ENCODE measurements at regions not wholly inside any gene's neighbourhood (a gene's known extent, or its start where the extent isn't known, plus 50 kb on each side); places are given as distances from the start of the nearest gene placed in this dataset.

DNA sequence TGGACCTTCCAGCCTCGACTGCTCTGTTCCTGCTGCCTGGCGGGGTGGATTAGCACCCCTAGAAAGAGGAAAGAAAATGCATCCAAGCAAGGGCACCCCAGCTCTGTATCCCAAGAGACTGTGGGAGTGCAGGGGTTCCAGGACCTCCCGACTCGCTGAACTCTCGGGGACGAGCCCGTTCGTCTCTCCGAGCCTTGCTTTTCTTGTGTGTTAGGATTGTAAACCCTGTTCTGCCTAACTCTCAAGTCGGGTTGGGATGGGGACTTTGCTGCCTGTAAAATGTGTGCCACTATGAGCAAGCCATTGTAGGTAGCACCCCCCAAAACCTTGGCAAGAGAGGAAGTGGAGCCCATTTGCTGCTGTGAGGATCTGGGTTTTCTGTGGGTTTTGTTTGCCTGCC, 73.2 kb upstream of the VRK1 start:
- H3K4me3 ChIP-seq (ENCODE audit: low read length): no peak overlapping the region
- H3K36me3 ChIP-seq (ENCODE audit: control insufficient read depth, insufficient read depth, low read length): no peaks in the 10 kb centered on the region
- no peaks in the 10 kb centered on the region for H3K4me1 ChIP-seq (ENCODE audit: control insufficient read depth, insufficient read depth, low read length)
- no peaks in the 10 kb centered on the region for H3K9me3 ChIP-seq (ENCODE audit: control insufficient read depth, low read length)
- H3K9ac ChIP-seq (ENCODE audit: low read length): no peak overlapping the region
- H3K27me3 ChIP-seq (ENCODE audit: control insufficient read depth, insufficient read depth, low read length): peaks cover 8% of the 10 kb centered on the region

DNA sequence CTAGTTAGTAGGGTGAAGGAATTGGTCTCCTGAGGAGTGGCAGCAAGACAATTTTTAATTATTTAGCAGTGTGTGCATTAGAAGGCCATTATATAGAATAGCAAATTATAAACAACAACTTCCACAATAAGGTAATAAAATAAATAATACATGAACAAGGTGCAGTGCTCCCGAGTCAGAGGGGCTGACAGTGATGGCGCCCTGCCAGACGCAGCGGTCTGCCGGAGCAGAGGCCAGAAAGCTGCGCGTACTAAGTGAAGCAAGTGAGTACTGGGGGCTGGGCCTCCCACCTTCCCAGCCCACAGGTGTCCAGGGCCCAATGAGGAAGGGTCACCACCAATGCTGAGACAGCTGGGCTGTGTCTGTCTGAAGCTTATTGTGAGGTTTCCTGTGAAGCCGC, 72.0 kb upstream of the VRK1 start:
- H3K9me3 ChIP-seq (ENCODE audit: control insufficient read depth, low read length): no peaks in the 10 kb centered on the region
- H3K27me3 ChIP-seq (ENCODE audit: control insufficient read depth, insufficient read depth, low read length): peaks cover 8% of the 10 kb centered on the region
- H3K4me1 ChIP-seq (ENCODE audit: control insufficient read depth, insufficient read depth, low read length): no peaks in the 10 kb centered on the region
- no peak overlapping the region for H3K4me3 ChIP-seq (ENCODE audit: low read length)
- no peaks in the 10 kb centered on the region for H3K36me3 ChIP-seq (ENCODE audit: control insufficient read depth, insufficient read depth, low read length)
- no peak overlapping the region for H3K9ac ChIP-seq (ENCODE audit: low read length)

DNA sequence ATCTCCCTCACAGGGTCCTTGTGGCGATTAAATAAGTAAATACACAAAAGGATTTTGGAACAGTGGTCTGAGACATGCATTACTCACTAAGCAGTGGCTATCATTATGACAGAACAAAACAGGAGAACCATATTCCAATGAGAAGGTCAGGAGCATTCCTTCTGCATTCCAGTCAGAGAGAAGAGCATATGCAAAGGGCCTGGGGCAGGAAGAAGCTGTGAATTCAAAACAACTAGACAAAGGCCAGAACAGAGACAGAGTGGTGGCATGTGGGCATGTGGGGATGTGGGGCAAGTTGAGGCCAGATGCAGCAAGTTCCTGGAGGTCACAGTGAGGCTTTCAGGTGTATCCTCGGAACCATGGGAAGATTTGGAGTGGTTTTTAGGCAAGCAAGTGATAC, 70.1 kb upstream of the VRK1 start:
- H3K4me1 ChIP-seq (ENCODE audit: control insufficient read depth, insufficient read depth, low read length): no peaks in the 10 kb centered on the region
- H3K4me3 ChIP-seq (ENCODE audit: low read length): no peak overlapping the region

DNA sequence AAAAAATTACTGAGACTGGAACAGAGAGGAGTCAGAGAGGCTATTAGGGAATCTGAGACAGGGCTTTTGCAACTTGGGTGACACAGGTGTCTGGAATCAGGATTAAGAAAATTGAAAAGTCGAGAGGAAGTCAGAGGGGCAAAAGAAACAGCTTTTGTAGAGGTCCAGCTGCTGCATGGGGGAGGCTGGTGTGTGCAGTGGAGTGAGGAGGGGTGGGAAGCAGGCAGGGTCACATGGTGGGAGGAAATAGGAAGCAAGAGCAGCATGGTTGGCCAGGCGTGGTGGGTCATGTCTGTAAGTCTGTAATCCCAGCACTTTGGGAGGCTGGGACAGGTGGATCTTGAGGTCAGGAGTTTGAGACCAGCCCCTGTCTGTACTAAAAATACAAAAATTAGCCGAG, 69.7 kb upstream of the VRK1 start:
- H3K9me3 ChIP-seq (ENCODE audit: control insufficient read depth, low read length): no peaks in the 10 kb centered on the region
- no peaks in the 10 kb centered on the region for H3K36me3 ChIP-seq (ENCODE audit: control insufficient read depth, insufficient read depth, low read length)
- no peak overlapping the region for H3K4me3 ChIP-seq (ENCODE audit: low read length)
- no peaks in the 10 kb centered on the region for H3K4me1 ChIP-seq (ENCODE audit: control insufficient read depth, insufficient read depth, low read length)
- peaks cover 4% of the 10 kb centered on the region for H3K27me3 ChIP-seq (ENCODE audit: control insufficient read depth, insufficient read depth, low read length)
- no peak overlapping the region for H3K9ac ChIP-seq (ENCODE audit: low read length)

More for the DNA sequence above, 70.1 kb upstream of the VRK1 start:
- Histone ChIP-seq H3K27me3 (ENCODE audit: control insufficient read depth, insufficient read depth, low read length) (peaks cover 4% of the 10 kb centered on the region), H3K9ac (ENCODE audit: low read length) (no peak overlapping the region), H3K36me3 (ENCODE audit: control insufficient read depth, insufficient read depth, low read length) (no peaks in the 10 kb centered on the region), H3K9me3 (ENCODE audit: control insufficient read depth, low read length) (no peaks in the 10 kb centered on the region)

DNA sequence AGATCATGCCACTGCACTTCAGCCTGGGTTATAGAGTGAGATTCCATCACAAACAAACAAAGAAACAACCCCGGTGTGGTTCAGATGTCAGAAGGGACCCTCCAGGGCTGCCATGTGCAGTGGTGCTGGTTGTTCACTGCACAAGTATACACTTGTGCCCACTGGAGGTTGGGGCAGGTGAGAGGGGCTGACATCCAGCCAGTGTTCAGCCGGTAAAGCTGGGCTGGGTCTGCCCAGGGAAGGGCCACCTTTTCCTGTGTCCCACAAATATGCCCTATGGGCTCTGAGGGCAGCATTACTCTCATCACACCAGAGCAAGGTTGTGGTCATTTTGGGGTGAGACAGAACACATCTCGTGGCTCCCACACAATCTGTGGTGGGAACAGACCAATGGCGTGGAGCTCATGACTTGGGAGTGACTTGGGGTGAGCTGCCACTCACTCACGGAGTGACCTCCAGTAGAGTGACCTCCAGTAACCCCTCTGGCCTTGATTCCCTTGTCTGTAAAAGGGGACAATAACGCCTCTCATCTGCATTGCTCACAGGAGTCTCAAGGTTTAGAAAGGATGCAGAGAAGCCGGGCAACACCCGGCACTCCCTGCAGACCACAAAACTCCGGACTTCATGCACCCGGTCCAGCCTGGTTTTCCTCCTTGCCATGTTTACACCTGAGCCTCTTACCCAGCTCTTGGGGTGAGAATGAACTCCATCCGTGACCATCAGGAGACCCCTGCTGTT, 69.0 kb upstream of the VRK1 start:
- no peaks in the 10 kb centered on the region for H3K9me3 ChIP-seq (ENCODE audit: control insufficient read depth, low read length)
- no peaks in the 10 kb centered on the region for H3K4me1 ChIP-seq (ENCODE audit: control insufficient read depth, insufficient read depth, low read length)
- no peaks in the 10 kb centered on the region for H3K36me3 ChIP-seq (ENCODE audit: control insufficient read depth, insufficient read depth, low read length)
- peaks cover 5% of the 10 kb centered on the region for H3K27me3 ChIP-seq (ENCODE audit: control insufficient read depth, insufficient read depth, low read length)
- H3K4me3 ChIP-seq (ENCODE audit: low read length): no peak overlapping the region
- no peak overlapping the region for H3K9ac ChIP-seq (ENCODE audit: low read length)

DNA sequence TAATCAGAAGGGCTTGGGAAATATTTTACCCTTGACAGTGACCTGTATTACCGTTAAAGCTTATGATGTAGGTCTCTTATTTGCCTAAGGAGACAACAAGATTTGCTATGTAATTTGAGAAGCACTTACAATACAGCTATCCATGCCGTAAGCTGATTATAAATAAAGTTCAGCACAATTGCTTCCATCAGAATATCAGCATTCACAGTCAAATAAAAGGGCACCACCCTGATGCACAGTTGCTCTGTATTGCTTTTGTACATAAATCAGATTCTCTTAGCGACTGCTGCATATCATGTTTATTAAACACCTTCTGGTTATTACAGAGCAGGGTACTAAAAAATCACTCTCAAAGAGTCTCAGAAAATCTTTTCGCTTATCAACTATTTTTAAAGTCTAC, 67.3 kb upstream of the VRK1 start:
- H3K9me3 ChIP-seq (ENCODE audit: control insufficient read depth, low read length): no peaks in the 10 kb centered on the region
- H3K9ac ChIP-seq (ENCODE audit: low read length): no peak overlapping the region
- H3K4me3 ChIP-seq (ENCODE audit: low read length): no peak overlapping the region
- peaks cover 7% of the 10 kb centered on the region for H3K27me3 ChIP-seq (ENCODE audit: control insufficient read depth, insufficient read depth, low read length)
- no peaks in the 10 kb centered on the region for H3K4me1 ChIP-seq (ENCODE audit: control insufficient read depth, insufficient read depth, low read length)
- no peaks in the 10 kb centered on the region for H3K36me3 ChIP-seq (ENCODE audit: control insufficient read depth, insufficient read depth, low read length)

DNA sequence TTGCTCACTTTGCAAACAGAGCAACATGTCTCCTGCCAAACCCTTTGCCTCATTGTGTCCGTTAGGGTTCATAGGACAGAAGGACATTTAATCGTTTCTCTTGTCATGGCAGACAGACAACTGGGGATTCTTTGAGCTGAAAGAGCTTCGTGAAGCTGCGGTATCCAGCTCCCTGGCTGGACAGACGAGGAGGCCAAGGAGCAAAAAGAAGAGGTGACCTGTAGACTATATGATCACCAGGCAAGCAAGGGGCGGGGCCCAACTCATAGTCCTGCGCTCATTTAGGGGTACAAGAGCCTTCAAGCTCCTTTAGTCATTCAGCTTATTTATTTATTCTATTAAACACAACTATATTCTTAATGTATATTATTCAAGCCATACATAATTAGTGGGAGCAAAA, 66.8 kb upstream of the VRK1 start:
- H3K36me3 ChIP-seq (ENCODE audit: control insufficient read depth, insufficient read depth, low read length): no peaks in the 10 kb centered on the region
- peaks cover 7% of the 10 kb centered on the region for H3K27me3 ChIP-seq (ENCODE audit: control insufficient read depth, insufficient read depth, low read length)
- H3K9ac ChIP-seq (ENCODE audit: low read length): no peak overlapping the region
- H3K9me3 ChIP-seq (ENCODE audit: control insufficient read depth, low read length): no peaks in the 10 kb centered on the region
- no peak overlapping the region for H3K4me3 ChIP-seq (ENCODE audit: low read length)
- no peaks in the 10 kb centered on the region for H3K4me1 ChIP-seq (ENCODE audit: control insufficient read depth, insufficient read depth, low read length)

DNA sequence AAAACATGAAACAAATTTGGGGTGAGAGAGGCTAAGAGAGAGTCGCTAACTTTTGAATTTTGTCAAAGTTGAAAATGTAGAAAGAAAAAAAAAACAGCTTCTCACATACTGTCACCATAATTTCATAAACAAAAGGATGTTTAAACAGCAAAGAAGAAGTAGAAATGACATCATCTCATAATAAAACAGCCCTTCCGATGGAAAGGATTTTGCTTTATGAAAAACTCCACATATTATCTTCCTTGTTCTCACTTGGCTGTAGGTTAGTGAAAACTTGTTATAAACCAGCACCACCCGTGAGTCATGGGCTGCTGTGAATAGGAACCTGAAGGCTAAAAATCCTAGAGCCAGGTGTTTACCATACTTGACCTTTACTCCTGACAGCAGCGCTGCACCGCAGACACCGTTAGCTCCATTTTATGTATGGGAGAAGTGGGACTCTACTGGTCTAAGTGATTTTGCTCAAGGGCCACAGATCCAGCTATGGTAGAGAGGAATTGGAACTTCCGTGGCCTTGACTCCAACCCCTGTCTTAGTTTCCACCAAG, 63.0 kb upstream of the VRK1 start:
- Histone ChIP-seq H3K4me1 (ENCODE audit: control insufficient read depth, insufficient read depth, low read length) (no peaks in the 10 kb centered on the region), H3K27me3 (ENCODE audit: control insufficient read depth, insufficient read depth, low read length) (peaks cover 24% of the 10 kb centered on the region)

DNA sequence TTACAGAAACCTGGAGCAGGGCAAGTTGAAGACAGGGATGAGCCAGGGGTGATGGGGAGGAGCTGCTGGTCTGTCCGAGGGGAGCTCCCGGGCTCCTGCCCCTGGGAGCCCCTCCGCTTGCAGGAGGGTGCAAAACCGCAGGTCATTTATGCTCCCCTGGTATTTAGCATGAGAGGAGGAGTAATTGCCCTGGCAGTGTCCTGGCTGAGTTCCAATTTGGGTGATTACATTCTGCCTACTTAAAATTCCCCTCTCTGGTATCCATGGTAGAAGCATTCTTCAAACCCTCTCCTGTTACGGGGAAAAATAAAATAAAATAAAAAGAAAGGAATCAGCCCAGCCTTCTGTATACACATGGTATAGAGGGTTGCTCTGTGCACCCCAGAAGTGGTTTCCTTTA, 61.7 kb upstream of the VRK1 start:
- no peaks in the 10 kb centered on the region for H3K4me1 ChIP-seq (ENCODE audit: control insufficient read depth, insufficient read depth, low read length)

More for the DNA sequence above, 63.0 kb upstream of the VRK1 start:
- Histone ChIP-seq H3K4me3 (ENCODE audit: low read length) (no peak overlapping the region), H3K9me3 (ENCODE audit: control insufficient read depth, low read length) (no peaks in the 10 kb centered on the region), H3K36me3 (ENCODE audit: control insufficient read depth, insufficient read depth, low read length) (no peaks in the 10 kb centered on the region), H3K9ac (ENCODE audit: low read length) (no peak overlapping the region)

DNA sequence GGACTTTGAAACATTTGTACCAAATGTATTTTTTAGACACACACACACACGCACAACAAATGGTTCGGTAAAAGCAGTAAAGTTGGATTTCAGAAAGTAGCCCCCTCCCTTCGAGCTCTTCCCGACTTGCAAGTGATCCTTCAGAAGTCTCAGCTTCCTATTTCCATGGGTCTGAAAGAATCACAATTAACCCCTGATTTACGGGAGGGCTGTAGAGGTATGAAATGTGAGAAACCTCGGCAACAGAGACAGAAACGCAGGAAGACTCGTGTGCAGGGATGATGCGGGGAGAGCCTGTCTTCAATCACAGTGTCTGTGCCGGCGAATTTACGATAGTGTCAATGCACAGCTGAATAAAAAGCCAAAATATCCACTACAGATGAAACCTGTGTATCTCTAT, 60.7 kb upstream of the VRK1 start:
- Histone ChIP-seq H3K9me3 (ENCODE audit: control insufficient read depth, low read length) (no peaks in the 10 kb centered on the region), H3K4me3 (ENCODE audit: low read length) (no peak overlapping the region), H3K27me3 (ENCODE audit: control insufficient read depth, insufficient read depth, low read length) (peaks cover 44% of the 10 kb centered on the region), H3K4me1 (ENCODE audit: control insufficient read depth, insufficient read depth, low read length) (no peaks in the 10 kb centered on the region), H3K36me3 (ENCODE audit: control insufficient read depth, insufficient read depth, low read length) (no peaks in the 10 kb centered on the region), H3K9ac (ENCODE audit: low read length) (no peak overlapping the region)

More for the DNA sequence above, 61.7 kb upstream of the VRK1 start:
- Histone ChIP-seq H3K9ac (ENCODE audit: low read length) (no peak overlapping the region), H3K27me3 (ENCODE audit: control insufficient read depth, insufficient read depth, low read length) (peaks cover 35% of the 10 kb centered on the region), H3K36me3 (ENCODE audit: control insufficient read depth, insufficient read depth, low read length) (no peaks in the 10 kb centered on the region), H3K4me3 (ENCODE audit: low read length) (no peak overlapping the region), H3K9me3 (ENCODE audit: control insufficient read depth, low read length) (no peaks in the 10 kb centered on the region)

DNA sequence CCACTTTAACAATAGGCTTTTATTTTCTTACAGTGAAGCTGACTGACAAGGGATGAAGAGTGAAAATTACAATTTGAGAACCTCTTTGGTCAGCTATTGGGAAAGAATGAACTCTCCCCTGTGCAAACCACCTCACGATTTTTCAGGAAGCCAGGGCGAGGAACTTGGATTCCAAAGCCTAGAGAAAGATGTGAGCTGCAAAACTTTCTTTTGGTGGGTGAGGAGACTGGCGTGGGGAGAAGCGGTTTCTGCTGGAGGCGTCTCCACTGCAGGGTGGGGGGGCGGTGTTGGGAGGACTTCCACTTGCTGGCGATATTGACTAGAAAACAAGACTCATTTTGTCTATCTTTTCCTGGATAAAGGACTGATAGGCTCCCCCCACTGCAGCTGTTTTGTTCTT, 59.3 kb upstream of the VRK1 start:
- Histone ChIP-seq H3K36me3 (ENCODE audit: control insufficient read depth, insufficient read depth, low read length) (no peaks in the 10 kb centered on the region), H3K4me1 (ENCODE audit: control insufficient read depth, insufficient read depth, low read length) (no peaks in the 10 kb centered on the region), H3K9ac (ENCODE audit: low read length) (no peak overlapping the region), H3K9me3 (ENCODE audit: control insufficient read depth, low read length) (no peaks in the 10 kb centered on the region), H3K27me3 (ENCODE audit: control insufficient read depth, insufficient read depth, low read length) (peaks cover 57% of the 10 kb centered on the region), H3K4me3 (ENCODE audit: low read length) (no peak overlapping the region)

DNA sequence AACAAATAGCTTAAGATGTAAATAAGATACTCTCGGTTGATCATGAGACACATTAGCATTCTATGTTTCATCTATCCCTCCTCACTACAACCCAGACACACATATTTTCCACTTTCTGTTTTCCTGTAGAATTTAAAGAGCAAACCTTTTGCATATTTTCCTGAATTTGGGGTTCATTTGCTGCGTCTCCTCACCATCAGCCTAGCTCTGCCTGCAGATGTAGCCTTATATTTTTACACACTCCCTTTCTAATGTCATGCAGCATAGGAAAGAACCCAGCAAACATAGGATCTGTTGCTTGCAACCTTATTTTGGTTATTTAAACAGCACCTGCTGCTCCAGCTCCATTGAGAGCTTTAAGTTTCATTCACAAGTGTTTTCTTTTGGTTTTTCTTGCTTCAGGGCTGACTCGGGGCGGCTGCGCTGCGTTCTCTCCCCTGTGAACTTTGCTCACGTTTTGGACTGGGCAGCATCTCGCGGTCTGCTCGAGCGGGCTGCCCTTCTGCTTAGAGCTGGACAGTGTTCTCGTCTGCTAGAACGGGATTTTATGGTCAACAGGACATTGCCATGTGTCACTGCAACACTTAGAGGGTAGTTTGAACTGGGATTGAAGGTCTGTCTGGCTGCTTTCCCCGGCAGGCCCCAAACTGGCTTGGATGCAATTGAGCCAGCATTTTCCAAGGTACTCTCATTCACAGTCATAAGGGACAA, 57.8 kb upstream of the VRK1 start:
- Histone ChIP-seq H3K4me3 (ENCODE audit: low read length) (no peak overlapping the region), H3K27me3 (ENCODE audit: control insufficient read depth, insufficient read depth, low read length) (peaks cover 59% of the 10 kb centered on the region), H3K9ac (ENCODE audit: low read length) (no peak overlapping the region), H3K36me3 (ENCODE audit: control insufficient read depth, insufficient read depth, low read length) (no peaks in the 10 kb centered on the region), H3K4me1 (ENCODE audit: control insufficient read depth, insufficient read depth, low read length) (no peaks in the 10 kb centered on the region), H3K9me3 (ENCODE audit: control insufficient read depth, low read length) (no peaks in the 10 kb centered on the region)

Measured in mucosa of stomach (tissue), 1 donor.